ENCODE measurements at regions not wholly inside any gene's neighbourhood (a gene's known extent, or its start where the extent isn't known, plus 50 kb on each side); places are given as distances from the start of the nearest gene placed in this dataset.
"Not testable (repeated sequence)": the region's sequence is repeated elsewhere in the genome, so short reads cannot be mapped to it uniquely, and the experiment has no call there.

GRCh38 chr2:111445191-111445929 is 324.6 kb downstream of the BCL2L11 start:
- not testable (repeated sequence) for TF ChIP-seq USF2 (IDR thresholded peaks at IDR 0.05; ENCODE audit: low read depth, low read length); MAFK (IDR thresholded peaks at IDR 0.05; ENCODE audit: low read depth, low read length); POLR2A (IDR thresholded peaks at IDR 0.05; ENCODE audit: low read depth, low read length); CTCF (conservative IDR thresholded peaks at IDR 0.05; ENCODE audit: low read depth, low read length); RAD21 (IDR thresholded peaks at IDR 0.05; ENCODE audit: low read length); CHD1 (IDR thresholded peaks at IDR 0.05; ENCODE audit: low read depth, low read length)
